H1 (cell line): ENCODE measurements at regions not wholly inside any gene's neighbourhood (a gene's known extent, or its start where the extent isn't known, plus 50 kb on each side); places are given as distances from the start of the nearest gene placed in this dataset.

ENCODE experiments used
- CTCF ChIA-PET: fragments of 300-600 bp; sonication (Branson Sonifier 250); formaldehyde crosslinking; loops from one replicate; lab custom pipeline; 2021; ENCODE audit not compliant: partially characterized antibody; lab: Charles Lee
- POLR2A ChIA-PET: fragments of 300-600 bp; sonication (Branson Sonifier 250); formaldehyde crosslinking; loops from one replicate; lab custom pipeline; 2021; ENCODE audit warnings: inconsistent platforms; ENCODE audit not compliant: partially characterized antibody; lab: Charles Lee
- DNase-seq, 2 experiments: peaks; one replicate each; pipeline versions ENCODE4 v3.0.0 to v3.0.0-alpha.2; 2010 to 2022; ENCODE audit warnings: low spot score in 2 of 2, low read depth in 1 of 2, mixed read lengths in 1 of 2
- FAIRE-seq: peaks from 2 replicates; lab custom pipeline; 2011; peaks lifted over from hg19 to GRCh38; lab: Jason Lieb, UNC
- H2AFZ ChIP-seq: 2 replicates; pipeline ENCODE4 v1.8.1; 2012; ENCODE audit warnings: low read length, inconsistent platforms
- H2AK5ac ChIP-seq: 2 replicates; pipeline ENCODE4 v1.6.1; 2013; ENCODE audit warnings: low read depth, low read length
- H2BK120ac ChIP-seq: replicated peaks from 2 replicates; pipeline ENCODE3; 2013; ENCODE audit warnings: low read depth, low read length, inconsistent platforms
- H2BK12ac ChIP-seq: 2 replicates; pipeline ENCODE4 v1.6.1; 2013; ENCODE audit warnings: low read depth, low read length
- H2BK15ac ChIP-seq: 2 replicates; pipeline ENCODE4 v1.6.1; 2013; ENCODE audit warnings: low read length
- H2BK20ac ChIP-seq: 2 replicates; pipeline ENCODE4 v1.6.1; 2013; ENCODE audit warnings: low read length
- H2BK5ac ChIP-seq: 2 replicates; pipeline ENCODE4 v1.6.1; 2013; ENCODE audit warnings: low read depth, low read length
- H3K14ac ChIP-seq: 2 replicates; pipeline ENCODE4 v1.6.1; 2013; ENCODE audit warnings: inconsistent platforms; ENCODE audit not compliant: insufficient read length
- H3K18ac ChIP-seq: 2 replicates; pipeline ENCODE4 v1.6.1; 2013; ENCODE audit warnings: low read length; ENCODE audit errors: extremely low read depth
- H3K23ac ChIP-seq: 2 replicates; pipeline ENCODE4 v1.6.1; 2013; ENCODE audit warnings: inconsistent platforms; ENCODE audit not compliant: insufficient read length
- H3K23me2 ChIP-seq: 2 replicates; pipeline ENCODE4 v1.6.1; 2013; ENCODE audit warnings: low read depth, low read length
- H3K27ac ChIP-seq: 2 replicates; pipeline ENCODE4 v1.6.1; 2011; ENCODE audit warnings: low read depth, low read length, inconsistent platforms
- H3K27me3 ChIP-seq, 4 experiments: replicated peaks in 1 of 4; 1 replicate in 1 of 4; 2 replicates in 3 of 4; pipeline versions ENCODE4 v1.6.1 to v1.8.1; 2011 to 2013; ENCODE audit warnings: low read length in 3 of 4, mild to moderate bottlenecking in 3 of 4, inconsistent platforms in 2 of 4, mixed read lengths in 2 of 4, moderate library complexity in 1 of 4; ENCODE audit not compliant: control insufficient read depth in 3 of 4, insufficient read depth in 3 of 4; ENCODE audit errors: extremely low read depth in 1 of 4
- H3K36me3 ChIP-seq, 4 experiments: 2 replicates each; pipeline versions ENCODE4 v1.6.1 to v1.8.1; 2011 to 2013; ENCODE audit warnings: mild to moderate bottlenecking in 4 of 4, low read length in 3 of 4, moderate library complexity in 2 of 4, control low read depth in 1 of 4, inconsistent platforms in 1 of 4; ENCODE audit not compliant: insufficient read depth in 4 of 4, control insufficient read depth in 2 of 4
- H3K4ac ChIP-seq: replicated peaks from 2 replicates; pipeline ENCODE3; 2013; ENCODE audit warnings: low read length, low read depth, mixed read lengths, inconsistent platforms; ENCODE audit not compliant: insufficient read length
- H3K4me1 ChIP-seq, 4 experiments: replicated peaks in 1 of 4; 1 replicate in 1 of 4; 2 replicates in 3 of 4; pipeline versions ENCODE4 v1.6.1 to v1.8.1; 2011 to 2013; ENCODE audit warnings: low read length in 3 of 4, inconsistent platforms in 2 of 4, mixed read lengths in 1 of 4; ENCODE audit not compliant: insufficient read depth in 4 of 4, control insufficient read depth in 3 of 4
- H3K4me2 ChIP-seq, 2 experiments: 2 replicates each; pipeline versions ENCODE4 v1.6.1 to v1.8.1; 2011 to 2013; ENCODE audit warnings: low read depth in 2 of 2, low read length in 2 of 2, control low read depth in 1 of 2, inconsistent platforms in 1 of 2, mild to moderate bottlenecking in 1 of 2; ENCODE audit not compliant: insufficient read depth in 1 of 2
- H3K4me3 ChIP-seq, 4 experiments: fragments of 200-600, 300-600 bp in 1 of 4; sonication (generic), shearing (Covaris generic), sonication (Bioruptor Twin) in 1 of 4; 2 replicates each; pipeline versions ENCODE4 v1.5.1 to v1.8.1; 2011 to 2016; ENCODE audit warnings: low read length in 4 of 4, low read depth in 3 of 4, control low read depth in 2 of 4, inconsistent platforms in 2 of 4, mild to moderate bottlenecking in 2 of 4, mixed read lengths in 1 of 4, moderate library complexity in 1 of 4; ENCODE audit not compliant: insufficient read depth in 2 of 4; ENCODE audit errors: extremely low read depth in 1 of 4
- H3K56ac ChIP-seq: replicated peaks from 2 replicates; pipeline ENCODE3; 2013; ENCODE audit warnings: low read depth, mild to moderate bottlenecking, mixed read lengths, low read length, inconsistent platforms; ENCODE audit not compliant: insufficient read length
- H3K79me1 ChIP-seq: 2 replicates; pipeline ENCODE4 v1.6.1; 2013; ENCODE audit warnings: low read depth, low read length, control low read depth
- H3K79me2 ChIP-seq, 2 experiments: 2 replicates each; pipeline versions ENCODE4 v1.6.1 to v1.8.1; 2012 to 2013; ENCODE audit warnings: low read length in 2 of 2, mild to moderate bottlenecking in 2 of 2, inconsistent platforms in 1 of 2; ENCODE audit not compliant: insufficient read depth in 2 of 2, control insufficient read depth in 1 of 2
- H3K9ac ChIP-seq, 4 experiments: replicated peaks in 1 of 4; 1 replicate in 1 of 4; 2 replicates in 3 of 4; pipeline versions ENCODE4 v1.6.1 to v1.8.1; 2011 to 2013; ENCODE audit warnings: low read depth in 3 of 4, low read length in 3 of 4, control low read depth in 2 of 4, mild to moderate bottlenecking in 2 of 4, moderate library complexity in 2 of 4, inconsistent platforms in 1 of 4; ENCODE audit errors: extremely low read depth in 1 of 4
- H3K9me3 ChIP-seq, 2 experiments: 2 replicates each; pipeline versions ENCODE4 v1.6.1 to v1.8.1; 2012 to 2013; ENCODE audit warnings: mild to moderate bottlenecking in 2 of 2, moderate library complexity in 2 of 2, control low read depth in 1 of 2, inconsistent platforms in 1 of 2, low read depth in 1 of 2, low read length in 1 of 2, mixed read lengths in 1 of 2; ENCODE audit not compliant: insufficient read depth in 2 of 2
- H4K20me1 ChIP-seq, 2 experiments: replicated peaks in 1 of 2; 2 replicates each; pipeline versions ENCODE3 to v1.8.1; 2011 to 2013; ENCODE audit warnings: inconsistent platforms in 2 of 2, low read length in 2 of 2, mild to moderate bottlenecking in 1 of 2; ENCODE audit not compliant: insufficient read depth in 2 of 2, control insufficient read depth in 1 of 2
- H4K5ac ChIP-seq: 2 replicates; pipeline ENCODE4 v1.6.1; 2013; ENCODE audit warnings: low read length, low read depth, mixed read lengths, inconsistent platforms; ENCODE audit not compliant: insufficient read length
- H4K8ac ChIP-seq: 2 replicates; pipeline ENCODE4 v1.8.0; 2013; ENCODE audit warnings: mild to moderate bottlenecking, moderate library complexity, low read length, inconsistent platforms; ENCODE audit not compliant: insufficient read depth; ENCODE audit errors: extremely low read depth
- H4K91ac ChIP-seq: replicated peaks from 2 replicates; pipeline ENCODE3; 2013; ENCODE audit warnings: low read length, mixed read lengths, inconsistent platforms; ENCODE audit not compliant: insufficient read length
- BCL11A ChIP-seq, 2 experiments: IDR thresholded peaks; one replicate each; pipeline ENCODE4 v1.6.1; 2011; ENCODE audit warnings: low read depth in 2 of 2, low read length in 2 of 2, mild to moderate bottlenecking in 2 of 2
- CBX5 ChIP-seq: fragments of 300-800, 300-1000 bp; sonication (generic); IDR thresholded peaks from 2 replicates; pipeline ENCODE4 v1.7.1; 2016; ENCODE audit warnings: antibody characterized with exemption, low read length, low read depth
- CHD1 ChIP-seq: IDR thresholded peaks from 2 replicates; pipeline ENCODE4 v1.6.1; 2012; ENCODE audit warnings: low read depth, low read length, improper control_type of control experiment
- CHD2 ChIP-seq: IDR thresholded peaks from 2 replicates; pipeline ENCODE4 v1.6.1; 2012; ENCODE audit warnings: low read length, improper control_type of control experiment
- EP300 ChIP-seq, 2 experiments: IDR thresholded peaks; 1 replicate in 1 of 2; 2 replicates in 1 of 2; pipeline ENCODE4 v1.6.1; 2011 to 2012; ENCODE audit warnings: low read depth in 2 of 2, low read length in 2 of 2, mild to moderate bottlenecking in 2 of 2, borderline replicate concordance in 1 of 2, inconsistent platforms in 1 of 2, moderate library complexity in 1 of 2
- EZH2 ChIP-seq: fragments of 200-600 bp; sonication (generic); IDR thresholded peaks from 2 replicates; pipeline ENCODE4 v1.7.1; 2012; ENCODE audit warnings: low read depth, mild to moderate bottlenecking, moderate library complexity, low read length, inconsistent platforms; ENCODE audit not compliant: severe bottlenecking
- GTF2F1 ChIP-seq: IDR thresholded peaks from 2 replicates; pipeline ENCODE4 v1.6.1; 2012; ENCODE audit warnings: low read depth, low read length, improper control_type of control experiment, borderline replicate concordance
- HDAC2 ChIP-seq, 2 experiments: fragments of 300-600 bp in 1 of 2; sonication (generic) in 1 of 2; IDR thresholded peaks; 2 replicates each; pipeline ENCODE4 v1.6.1; 2011 to 2012; ENCODE audit warnings: low read depth in 2 of 2, low read length in 2 of 2, mild to moderate bottlenecking in 2 of 2, moderate library complexity in 2 of 2, borderline replicate concordance in 1 of 2, inconsistent platforms in 1 of 2
- JUND ChIP-seq: IDR thresholded peaks from 2 replicates; pipeline ENCODE4 v1.6.1; 2011; ENCODE audit warnings: mild to moderate bottlenecking, improper control_type of control experiment, low read length
- KDM5A ChIP-seq: fragments of 200-600 bp; IDR thresholded peaks from 2 replicates; pipeline ENCODE4 v1.7.1; 2012; ENCODE audit warnings: mild to moderate bottlenecking, low read length, inconsistent platforms, mixed read lengths
- NANOG ChIP-seq: IDR thresholded peaks from 2 replicates; pipeline ENCODE4 v1.6.1; 2011; ENCODE audit warnings: low read length, low read depth, mild to moderate bottlenecking, inconsistent platforms; ENCODE audit not compliant: insufficient read depth, poor library complexity, severe bottlenecking
- PHF8 ChIP-seq: fragments of 200-600 bp; sonication (generic); conservative IDR thresholded peaks from 2 replicates; pipeline ENCODE4 v1.7.1; 2012; ENCODE audit warnings: low read depth, mild to moderate bottlenecking, inconsistent platforms, low read length, moderate library complexity
- SP2 ChIP-seq: IDR thresholded peaks from 2 replicates; pipeline ENCODE4 v1.6.1; 2012; ENCODE audit warnings: mild to moderate bottlenecking, low read length, inconsistent platforms
- TAF7 ChIP-seq: optimal IDR thresholded peaks from 2 replicates; pipeline ENCODE3; 2011; ENCODE audit warnings: low read depth, mild to moderate bottlenecking, inconsistent platforms, low read length, moderate library complexity, borderline replicate concordance
- TEAD4 ChIP-seq: IDR thresholded peaks from 2 replicates; pipeline ENCODE4 v1.6.1; 2012; ENCODE audit warnings: low read depth, low read length, inconsistent platforms, mixed read lengths
- WGBS, 2 experiments: shearing (Covaris generic) in 1 of 2; methylation state at CpG; one replicate each; pipeline versions ENCODE4 v1.1.6 to v1.1.7; 2013 to 2015; ENCODE audit warnings: low lambda C conversion rate in 2 of 2, mixed read lengths in 2 of 2, inconsistent platforms in 1 of 2, low coverage in 1 of 2, missing lambda C conversion rate in 1 of 2; ENCODE audit not compliant: insufficient replicate concordance in 2 of 2, insufficient coverage in 1 of 2, insufficient read length in 1 of 2; ENCODE audit errors: extremely low coverage in 1 of 2, missing lambda C conversion rate in 1 of 2; 5-methylcytosine and 5-hydroxymethylcytosine counted together

- Histone ChIP-seq H2AK5ac (no peak overlapping the region), H3K79me2 (no peaks in the 10 kb centered on the region), H3K56ac (no peak overlapping the region), H4K20me1 (no peaks in the 10 kb centered on the region), H4K5ac (no peak overlapping the region), H3K23me2 (no peaks in the 10 kb centered on the region), H3K79me1 (no peaks in the 10 kb centered on the region), H3K4ac (no peak overlapping the region), H3K9me3 (no peaks in the 10 kb centered on the region), H3K27me3 (no peaks in the 10 kb centered on the region), H2BK15ac (no peak overlapping the region), H2BK5ac (no peak overlapping the region), H3K23ac (no peak overlapping the region), H3K36me3 (no peaks in the 10 kb centered on the region), H3K4me2 (no peak overlapping the region), H2BK20ac (no peak overlapping the region), H3K4me3 (no peak overlapping the region), H2AFZ (no peak overlapping the region), H2BK12ac (no peak overlapping the region), H3K27ac (no peak overlapping the region), H3K18ac (no peak overlapping the region), H3K4me1 (peaks cover 0 to 4% (median 2%) of the 10 kb centered on the region in 4 experiments; a peak in 2 of 7 replicates), H3K14ac (no peak overlapping the region), H4K8ac (no peak overlapping the region), H2BK120ac (no peak overlapping the region), H3K9ac (no peak overlapping the region), H4K91ac (no peak overlapping the region)
- CTCF ChIA-PET = interaction anchor here (0.5 to 1.1 kb wide), 4 partner anchors 12 to 453 kb away, joined by 3 to 4 read pairs (median 3); no protein-coding TSS in a partner anchor
- 92% methylated on average over 3 of the region's 3 CpGs; no CpG with 5 or more reads in 1 of the 2 experiments for WGBS, 2 experiments
- POLR2A ChIA-PET = no interaction called here
- no peak for DNase-seq
- no peak for FAIRE-seq
- TF ChIP-seq SP2 (no peak), TEAD4 (no peak), HDAC2 (IDR thresholded peaks at IDR 0.05; ENCODE audit: borderline replicate concordance in 1 of 2, low read depth in 2 of 2, low read length in 2 of 2) (no peak), EP300 (IDR thresholded peaks at IDR 0.05; ENCODE audit: borderline replicate concordance in 1 of 2, low read depth in 2 of 2, low read length in 2 of 2) (no peak), BCL11A (IDR thresholded peaks at IDR 0.05; ENCODE audit: low read depth in 2 of 2, low read length in 2 of 2) (no peak), CHD2 (no peak), GTF2F1 (no peak), JUND (no peak), CHD1 (no peak), TAF7 (no peak), KDM5A (no peak), NANOG (no peak), EZH2 (no peak), CBX5 (no peak), PHF8 (no peak)
Observed at GRCh38 chr2:207233731-207234130, 68.0 kb upstream of the KLF7 start.
